ENCODE measurements at regions not wholly inside any gene's neighbourhood (a gene's known extent, or its start where the extent isn't known, plus 50 kb on each side); places are given as distances from the start of the nearest gene placed in this dataset.
"Not testable (repeated sequence)": the region's sequence is repeated elsewhere in the genome, so short reads cannot be mapped to it uniquely, and the experiment has no call there.

DNA sequence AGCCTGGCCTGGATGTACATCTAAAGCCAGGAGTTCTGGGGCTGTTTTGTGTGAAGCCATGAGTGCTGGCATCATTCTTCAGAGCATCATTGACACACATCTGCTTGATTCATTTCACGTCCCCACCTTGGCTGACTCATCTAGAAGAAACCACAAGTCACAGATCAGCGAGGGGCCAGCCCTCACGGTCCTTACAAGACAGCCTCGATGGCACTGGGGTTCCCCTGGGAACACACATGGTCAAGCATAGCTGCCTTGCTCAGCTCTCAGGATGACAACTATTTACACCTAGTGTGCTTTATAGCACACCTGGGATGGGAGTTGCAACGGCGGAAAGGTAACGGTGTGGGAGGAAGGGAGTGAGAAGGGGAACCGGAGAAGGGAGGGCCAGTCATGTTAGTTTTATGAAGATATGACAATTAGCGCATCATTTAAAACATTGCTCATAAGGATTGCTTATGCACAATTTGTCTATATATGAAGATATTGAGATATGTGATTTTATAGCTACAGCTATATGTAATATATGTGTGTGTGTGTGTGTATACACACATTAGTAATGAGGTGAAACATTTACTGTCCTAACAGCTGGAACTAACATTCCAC is 227.1 kb downstream of the RPLP1 start:
- no peak overlapping the region for H3K4me3 ChIP-seq (ENCODE audit: low read depth, low read length)
- DNase-seq (ENCODE audit: low read depth), result peak; percentile 93
- TF ChIP-seq, protein P1, sequence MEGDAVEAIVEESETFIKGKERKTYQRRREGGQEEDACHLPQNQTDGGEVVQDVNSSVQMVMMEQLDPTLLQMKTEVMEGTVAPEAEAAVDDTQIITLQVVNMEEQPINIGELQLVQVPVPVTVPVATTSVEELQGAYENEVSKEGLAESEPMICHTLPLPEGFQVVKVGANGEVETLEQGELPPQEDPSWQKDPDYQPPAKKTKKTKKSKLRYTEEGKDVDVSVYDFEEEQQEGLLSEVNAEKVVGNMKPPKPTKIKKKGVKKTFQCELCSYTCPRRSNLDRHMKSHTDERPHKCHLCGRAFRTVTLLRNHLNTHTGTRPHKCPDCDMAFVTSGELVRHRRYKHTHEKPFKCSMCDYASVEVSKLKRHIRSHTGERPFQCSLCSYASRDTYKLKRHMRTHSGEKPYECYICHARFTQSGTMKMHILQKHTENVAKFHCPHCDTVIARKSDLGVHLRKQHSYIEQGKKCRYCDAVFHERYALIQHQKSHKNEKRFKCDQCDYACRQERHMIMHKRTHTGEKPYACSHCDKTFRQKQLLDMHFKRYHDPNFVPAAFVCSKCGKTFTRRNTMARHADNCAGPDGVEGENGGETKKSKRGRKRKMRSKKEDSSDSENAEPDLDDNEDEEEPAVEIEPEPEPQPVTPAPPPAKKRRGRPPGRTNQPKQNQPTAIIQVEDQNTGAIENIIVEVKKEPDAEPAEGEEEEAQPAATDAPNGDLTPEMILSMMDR (IDR thresholded peaks at IDR 0.05; ENCODE audit: insufficient read depth, low read depth, low read length, missing control alignments), result no peak

DNA sequence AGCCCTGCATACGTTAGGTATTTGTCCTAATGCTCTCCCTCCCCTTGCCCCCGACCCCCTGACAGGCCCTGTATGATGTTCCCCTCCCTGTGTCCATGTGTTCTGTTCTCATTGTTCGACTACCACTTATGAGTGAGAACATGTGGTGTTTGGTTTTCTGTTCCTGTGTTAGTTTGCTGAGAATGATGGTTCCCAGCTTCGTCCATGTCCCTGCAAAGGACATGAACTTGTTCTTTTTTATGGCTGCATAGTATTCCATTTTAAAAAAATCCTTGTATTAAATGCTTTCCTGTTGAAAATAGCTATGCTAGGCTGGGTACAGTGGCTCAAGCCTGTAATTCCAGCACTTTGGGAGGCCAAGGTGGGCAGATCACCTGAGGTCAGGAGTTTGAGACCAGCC is 232.2 kb downstream of the RPLP1 start:
- not testable (repeated sequence) for H3K4me3 ChIP-seq (ENCODE audit: low read depth, low read length); DNase-seq (ENCODE audit: low read depth)

DNA sequence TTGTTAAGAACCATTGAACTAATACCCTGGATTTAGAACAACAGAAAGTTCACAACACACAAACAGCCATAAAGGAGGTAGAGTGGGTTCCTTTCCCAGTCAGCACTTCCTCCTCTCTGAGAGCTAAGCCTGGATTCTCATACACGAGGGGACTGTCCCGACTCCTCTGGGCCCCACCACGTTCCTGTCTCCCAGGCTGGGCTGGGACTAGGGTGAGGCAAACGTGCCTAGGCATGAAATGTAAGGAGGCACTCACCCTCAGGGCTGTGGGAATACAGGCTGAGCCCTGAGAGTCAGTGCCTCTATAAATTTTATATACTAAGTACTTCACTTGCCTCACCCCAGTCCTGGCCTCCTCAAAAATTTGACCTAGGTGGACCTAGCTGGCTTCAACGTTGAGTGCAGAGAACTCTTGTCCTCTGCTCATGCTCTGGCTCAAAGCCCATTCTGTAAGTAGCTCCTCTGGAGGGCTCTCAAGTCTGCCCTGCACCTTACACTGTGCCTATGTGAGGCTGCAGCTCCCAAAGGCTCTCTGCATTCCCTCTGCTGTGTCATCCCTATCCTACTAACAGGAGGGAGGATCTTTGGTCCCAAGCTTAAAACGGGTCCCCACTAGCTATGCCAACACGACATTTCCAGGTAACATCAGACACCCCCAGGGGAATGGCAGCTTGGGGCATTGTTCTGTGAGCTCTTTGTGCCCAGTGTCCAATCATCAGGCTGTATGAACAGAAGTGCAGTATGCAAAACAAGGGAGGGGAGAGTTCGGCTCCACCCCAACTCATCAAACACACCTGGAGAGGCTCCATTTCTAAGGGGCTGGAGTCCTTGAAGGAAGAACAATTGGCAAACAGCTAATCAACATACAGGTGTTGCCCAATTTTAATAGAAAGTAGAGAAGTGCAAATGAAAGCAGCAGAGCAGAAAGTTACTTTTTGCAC is 233.2 kb downstream of the RPLP1 start:
- no peak for DNase-seq (ENCODE audit: low read depth)
- H3K4me3 ChIP-seq (ENCODE audit: low read depth, low read length), result no peak overlapping the region
- TF ChIP-seq, protein P1 (IDR thresholded peaks at IDR 0.05; ENCODE audit: insufficient read depth, low read depth, low read length, missing control alignments), result no peak

DNA sequence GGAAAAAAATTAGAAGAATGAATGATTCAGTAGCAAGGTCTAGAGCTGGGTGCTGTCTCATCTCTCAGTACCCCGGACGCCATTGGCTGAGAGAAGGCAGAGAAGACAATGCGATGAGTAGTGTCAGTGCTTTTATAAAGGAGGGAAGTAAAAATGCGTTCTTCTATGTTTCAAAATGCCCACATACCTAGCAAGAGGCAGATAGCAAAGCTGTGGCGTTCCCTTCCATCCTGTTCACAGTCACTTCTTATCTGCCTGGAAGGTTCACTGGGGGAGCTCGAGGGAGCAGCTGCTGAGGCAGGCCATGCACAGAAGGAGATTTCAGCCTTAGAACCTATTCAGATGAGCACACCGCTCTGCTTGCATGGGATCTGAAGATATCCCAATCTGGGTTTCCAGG is 234.0 kb downstream of the RPLP1 start:
- H3K4me3 ChIP-seq (ENCODE audit: low read depth, low read length), result no peak overlapping the region
- DNase-seq (ENCODE audit: low read depth), result no peak
- TF ChIP-seq, protein P1 (IDR thresholded peaks at IDR 0.05; ENCODE audit: insufficient read depth, low read depth, low read length, missing control alignments), result no peak

DNA sequence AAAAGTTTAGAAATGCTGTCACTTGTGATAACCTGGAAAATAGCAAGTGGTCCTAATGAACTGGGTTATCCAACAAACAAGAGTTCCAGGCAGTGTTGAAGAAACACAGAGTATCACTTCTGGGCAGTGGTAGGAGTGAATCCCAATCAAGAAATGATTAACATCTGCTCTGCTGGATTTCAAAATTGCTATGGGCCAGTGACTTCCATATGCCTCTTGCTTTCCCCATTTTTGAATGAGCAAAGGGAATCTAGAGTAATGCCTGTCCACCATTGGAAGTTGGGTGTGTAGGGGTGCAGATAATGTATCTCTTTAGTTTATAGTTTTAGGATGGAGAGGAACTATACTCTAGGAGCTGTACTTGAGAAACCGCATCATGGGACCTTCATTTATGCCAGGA is 236.5 kb downstream of the RPLP1 start:
- no peak overlapping the region for H3K4me3 ChIP-seq (ENCODE audit: low read depth, low read length)
- no peak for DNase-seq (ENCODE audit: low read depth)
- TF ChIP-seq, protein P1 (IDR thresholded peaks at IDR 0.05; ENCODE audit: insufficient read depth, low read depth, low read length, missing control alignments), result no peak

DNA sequence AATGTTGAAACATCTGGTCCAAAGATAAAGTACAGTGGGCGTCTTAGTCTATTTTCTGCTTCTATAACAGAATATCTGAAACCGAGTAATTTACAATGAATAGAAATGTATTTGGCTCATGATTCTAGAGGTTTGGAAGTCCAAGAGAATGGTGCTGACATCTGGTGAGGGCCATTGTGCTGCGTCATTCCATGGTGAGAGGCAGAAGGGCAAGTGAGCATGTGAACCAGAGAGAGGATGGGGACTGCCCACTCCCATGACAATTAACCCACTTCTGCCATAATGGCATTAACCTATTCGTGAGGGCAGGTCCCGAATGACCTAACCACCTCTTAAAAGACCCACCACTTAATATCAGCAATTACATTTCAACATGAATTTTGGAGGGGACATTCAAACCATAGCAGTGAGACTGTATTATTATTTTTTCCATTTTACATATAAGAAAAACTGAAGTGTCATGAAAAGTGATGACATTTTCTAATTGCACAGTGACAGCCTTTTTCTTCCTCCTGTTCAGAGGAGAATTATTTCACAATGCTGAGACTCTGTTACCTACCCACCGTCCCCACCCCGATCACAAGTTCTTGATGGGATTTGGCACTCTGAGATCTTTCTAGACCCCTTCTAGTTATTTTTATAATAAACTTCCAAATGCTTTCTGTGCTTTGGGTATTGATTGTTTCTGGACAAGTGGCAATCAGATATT is 238.8 kb downstream of the RPLP1 start:
- no peak for DNase-seq (ENCODE audit: low read depth)
- no peak overlapping the region for H3K4me3 ChIP-seq (ENCODE audit: low read depth, low read length)

More for the DNA sequence above, 238.8 kb downstream of the RPLP1 start:
- TF ChIP-seq, protein P1 (IDR thresholded peaks at IDR 0.05; ENCODE audit: insufficient read depth, low read depth, low read length, missing control alignments), result no peak

Measured in GM12865 (cell line).